GM23248 (cell line): ENCODE measurements at regions not wholly inside any gene's neighbourhood (a gene's known extent, or its start where the extent isn't known, plus 50 kb on each side); places are given as distances from the start of the nearest gene placed in this dataset.

ENCODE experiments used
- EZH2 ChIP-seq: fragments of 200-600 bp; sonication (generic); IDR thresholded peaks from 2 replicates; pipeline ENCODE4 v1.6.1; 2018; ENCODE audit warnings: antibody characterized with exemption, mild to moderate bottlenecking; ENCODE audit not compliant: insufficient read depth, poor library complexity, severe bottlenecking
- EZH2phosphoT487 ChIP-seq: fragments of 200-600 bp; sonication (generic); IDR thresholded peaks from 2 replicates; pipeline ENCODE4 v1.6.1; 2018; ENCODE audit warnings: antibody characterized with exemption, moderate library complexity, mild to moderate bottlenecking, low read depth; ENCODE audit not compliant: insufficient read depth

DNA sequence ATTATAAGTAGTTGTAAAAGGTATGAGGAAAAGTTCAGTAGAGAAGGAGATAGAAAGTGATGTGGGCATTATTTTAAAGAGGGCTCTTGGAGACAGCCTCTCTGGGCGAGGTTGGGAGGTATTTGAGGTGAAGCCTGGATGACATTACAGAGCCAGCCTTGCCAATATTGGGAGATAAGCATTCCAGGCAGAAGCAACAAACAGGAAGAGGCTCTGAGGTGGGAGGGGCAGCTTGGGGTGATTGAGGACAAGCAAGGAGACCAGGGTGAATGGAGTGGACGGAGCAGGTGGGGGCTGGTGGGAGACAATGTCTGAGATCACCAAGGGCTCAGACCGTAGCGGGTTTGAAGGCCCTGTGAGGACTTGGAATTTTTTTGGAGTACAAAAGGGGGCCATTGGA, 87.3 kb downstream of the DYRK2 start:
- TF ChIP-seq EZH2phosphoT487 (no peak), EZH2 (no peak)
